ENCODE measurements at regions not wholly inside any gene's neighbourhood (a gene's known extent, or its start where the extent isn't known, plus 50 kb on each side); places are given as distances from the start of the nearest gene placed in this dataset.
"Not testable (repeated sequence)": the region's sequence is repeated elsewhere in the genome, so short reads cannot be mapped to it uniquely, and the experiment has no call there.

- no peaks in the 10 kb centered on the region for H3K27me3 Mint-ChIP-seq (ENCODE audit: low read depth)
- no peak for ATAC-seq
- DNase-seq: no peak
- no peaks in the 10 kb centered on the region for H3K9me3 Mint-ChIP-seq (ENCODE audit: insufficient read depth)
- H3K4me1 Mint-ChIP-seq (ENCODE audit: low read depth): no peaks in the 10 kb centered on the region
- ChIA-PET POLR2A (no interaction called here), CTCF (interaction anchor here (2.4 kb wide), 1 partner anchor 224 kb away, joined by 8 read pairs; no protein-coding TSS in a partner anchor)
- H3K4me3 Mint-ChIP-seq: no peak overlapping the region
- no peaks in the 10 kb centered on the region for H3K36me3 Mint-ChIP-seq (ENCODE audit: low read depth)
- H3K27ac Mint-ChIP-seq: no peak overlapping the region
Observed at GRCh38 chr10:117441361-117441760, 66.1 kb upstream of the PDZD8 start.

GRCh38 chr10:117439243-117439912, 64.1 kb upstream of the PDZD8 start:
- Mint-ChIP-seq H3K4me3 (no peak overlapping the region), H3K4me1 (ENCODE audit: low read depth) (no peaks in the 10 kb centered on the region), H3K36me3 (ENCODE audit: low read depth) (no peaks in the 10 kb centered on the region), H3K9me3 (ENCODE audit: insufficient read depth) (no peaks in the 10 kb centered on the region), H3K27ac (no peak overlapping the region), H3K27me3 (ENCODE audit: low read depth) (no peaks in the 10 kb centered on the region)
- no peak for DNase-seq
- CTCF ChIA-PET: no interaction called here
- POLR2A ChIA-PET: no interaction called here
- no peak for ATAC-seq

- ATAC-seq: no peak
- ChIA-PET CTCF (interaction anchor here (1.0 to 1.8 kb wide), 2 partner anchors 10 to 216 kb away, joined by 3 to 6 read pairs; no protein-coding TSS in a partner anchor), POLR2A (no interaction called here)
- no peaks in the 10 kb centered on the region for H3K36me3 Mint-ChIP-seq (ENCODE audit: low read depth)
- no peaks in the 10 kb centered on the region for H3K9me3 Mint-ChIP-seq (ENCODE audit: insufficient read depth)
- no peak for DNase-seq
- H3K27me3 Mint-ChIP-seq (ENCODE audit: low read depth): peaks cover 5% of the 10 kb centered on the region
- H3K4me3 Mint-ChIP-seq: no peak overlapping the region
- H3K4me1 Mint-ChIP-seq (ENCODE audit: low read depth): no peaks in the 10 kb centered on the region
- H3K27ac Mint-ChIP-seq: no peak overlapping the region
Observed at GRCh38 chr10:117432866-117433265, 57.6 kb upstream of the PDZD8 start.

- Mint-ChIP-seq H3K27ac (no peak overlapping the region), H3K4me1 (ENCODE audit: low read depth) (no peaks in the 10 kb centered on the region), H3K36me3 (ENCODE audit: low read depth) (no peaks in the 10 kb centered on the region), H3K9me3 (ENCODE audit: insufficient read depth) (no peaks in the 10 kb centered on the region), H3K27me3 (ENCODE audit: low read depth) (peaks cover 5% of the 10 kb centered on the region), H3K4me3 (no peak overlapping the region)
- DNase-seq (no peak), ATAC-seq (no peak)
- ChIA-PET CTCF (no interaction called here), POLR2A (no interaction called here)
Observed at GRCh38 chr10:117431160-117431559, 55.9 kb upstream of the PDZD8 start.

- H3K27ac Mint-ChIP-seq; H3K4me1 Mint-ChIP-seq (ENCODE audit: low read depth); H3K4me3 Mint-ChIP-seq; H3K27me3 Mint-ChIP-seq (ENCODE audit: low read depth); ATAC-seq; H3K9me3 Mint-ChIP-seq (ENCODE audit: insufficient read depth); POLR2A ChIA-PET; DNase-seq; H3K36me3 Mint-ChIP-seq (ENCODE audit: low read depth): not testable (repeated sequence)
- CTCF ChIA-PET: interaction anchor here (2.3 kb wide), 1 partner anchor 12 kb away, joined by 11 read pairs; no protein-coding TSS in a partner anchor
Observed at GRCh38 chr10:117430535-117430934, 55.3 kb upstream of the PDZD8 start.

GRCh38 chr10:117429643-117430265, 54.5 kb upstream of the PDZD8 start:
- H3K36me3 Mint-ChIP-seq (ENCODE audit: low read depth): no peaks in the 10 kb centered on the region
- H3K4me1 Mint-ChIP-seq (ENCODE audit: low read depth): no peaks in the 10 kb centered on the region
- POLR2A ChIA-PET: no interaction called here
- CTCF ChIA-PET: interaction anchor here (0.9 to 2.3 kb wide), 3 partner anchors 13 to 992 kb away, joined by 3 to 11 read pairs (median 3); no protein-coding TSS in a partner anchor
- peaks cover 5% of the 10 kb centered on the region for H3K27me3 Mint-ChIP-seq (ENCODE audit: low read depth)
- no peak for ATAC-seq
- H3K27ac Mint-ChIP-seq: no peak overlapping the region
- no peak for DNase-seq
- no peak overlapping the region for H3K4me3 Mint-ChIP-seq
- no peaks in the 10 kb centered on the region for H3K9me3 Mint-ChIP-seq (ENCODE audit: insufficient read depth)

GRCh38 chr10:117427356-117427755, 52.1 kb upstream of the PDZD8 start:
- no peak for ATAC-seq

GRCh38 chr10:117425974-117426566, 50.8 kb upstream of the PDZD8 start:
- CTCF ChIA-PET: interaction anchor here (1.3 kb wide), 1 partner anchor 16 kb away, joined by 3 read pairs; no protein-coding TSS in a partner anchor
- DNase-seq: no peak
- H3K27ac Mint-ChIP-seq: no peak overlapping the region

More at GRCh38 chr10:117427356-117427755, 52.1 kb upstream of the PDZD8 start:
- DNase-seq: no peak
- no peaks in the 10 kb centered on the region for H3K36me3 Mint-ChIP-seq (ENCODE audit: low read depth)
- POLR2A ChIA-PET: no interaction called here
- H3K27ac Mint-ChIP-seq: no peak overlapping the region
- H3K4me3 Mint-ChIP-seq: no peak overlapping the region
- no peaks in the 10 kb centered on the region for H3K9me3 Mint-ChIP-seq (ENCODE audit: insufficient read depth)
- no peaks in the 10 kb centered on the region for H3K4me1 Mint-ChIP-seq (ENCODE audit: low read depth)
- H3K27me3 Mint-ChIP-seq (ENCODE audit: low read depth): peaks cover 5% of the 10 kb centered on the region
- CTCF ChIA-PET: interaction anchor here (1.3 kb wide), 1 partner anchor 15 kb away, joined by 3 read pairs; no protein-coding TSS in a partner anchor

GRCh38 chr10:117424883-117425649, 49.8 kb upstream of the PDZD8 start:
- peaks cover 5% of the 10 kb centered on the region for H3K27me3 Mint-ChIP-seq (ENCODE audit: low read depth)
- ATAC-seq: no peak
- no peak for DNase-seq
- CTCF ChIA-PET: no interaction called here
- H3K27ac Mint-ChIP-seq: no peak overlapping the region
- no peaks in the 10 kb centered on the region for H3K4me1 Mint-ChIP-seq (ENCODE audit: low read depth)
- no peaks in the 10 kb centered on the region for H3K36me3 Mint-ChIP-seq (ENCODE audit: low read depth)
- no peak overlapping the region for H3K4me3 Mint-ChIP-seq
- no peaks in the 10 kb centered on the region for H3K9me3 Mint-ChIP-seq (ENCODE audit: insufficient read depth)
- POLR2A ChIA-PET: no interaction called here

More at GRCh38 chr10:117425974-117426566, 50.8 kb upstream of the PDZD8 start:
- H3K4me1 Mint-ChIP-seq (ENCODE audit: low read depth): no peaks in the 10 kb centered on the region
- no peaks in the 10 kb centered on the region for H3K36me3 Mint-ChIP-seq (ENCODE audit: low read depth)
- peaks cover 5% of the 10 kb centered on the region for H3K27me3 Mint-ChIP-seq (ENCODE audit: low read depth)
- ATAC-seq: no peak
- POLR2A ChIA-PET: no interaction called here
- no peaks in the 10 kb centered on the region for H3K9me3 Mint-ChIP-seq (ENCODE audit: insufficient read depth)
- H3K4me3 Mint-ChIP-seq: no peak overlapping the region

Measured in activated CD8-positive, alpha-beta T cell treated with anti-CD3 and anti-CD28 coated beads, Interleukin-2, amount 10 ng/mL, durations not matched to agents 7 days and 5 days (primary cell).